Activated naive CD4-positive, alpha-beta T cell treated with Interleukin-2 at 50 U/mL for 16 hours (primary cell): ENCODE measurements at regions not wholly inside any gene's neighbourhood (a gene's known extent, or its start where the extent isn't known, plus 50 kb on each side); places are given as distances from the start of the nearest gene placed in this dataset.
A peak's percentile ranks its signal among the peaks of the same experiment; 100 is the strongest.
"Not testable (repeated sequence)": the region's sequence is repeated elsewhere in the genome, so short reads cannot be mapped to it uniquely, and the experiment has no call there.

Experiments
- DNase-seq: peaks from one replicate; pipeline ENCODE4 v3.0.0-alpha.2; 2020

- no peak for DNase-seq
Measured at GRCh38 chr20:4635781-4636180, 50.5 kb upstream of the PRNP start.

- no peak for DNase-seq
Measured at GRCh38 chr20:4635342-4635741, 50.9 kb upstream of the PRNP start.

GRCh38 chr20:4633780-4634179, 52.5 kb upstream of the PRNP start:
- no peak for DNase-seq

- no peak for DNase-seq
Measured at GRCh38 chr20:4633379-4633778, 52.9 kb upstream of the PRNP start.

- DNase-seq = no peak
Measured at GRCh38 chr20:4632876-4633275, 53.4 kb upstream of the PRNP start.

GRCh38 chr20:4626228-4626627, 60.0 kb upstream of the PRNP start:
- no peak for DNase-seq

- no peak for DNase-seq
Measured at GRCh38 chr20:4625687-4626086, 60.6 kb upstream of the PRNP start.

- not testable (repeated sequence) for DNase-seq
Measured at GRCh38 chr20:4624675-4625336, 61.5 kb upstream of the PRNP start.

GRCh38 chr20:4619144-4619543, 67.1 kb upstream of the PRNP start:
- not testable (repeated sequence) for DNase-seq

GRCh38 chr20:4617484-4617883, 68.8 kb upstream of the PRNP start:
- no peak for DNase-seq

- DNase-seq = no peak
Measured at GRCh38 chr20:4617019-4617418, 69.2 kb upstream of the PRNP start.

- peak; percentile 73 for DNase-seq
Measured at GRCh38 chr20:4613718-4614620, 72.3 kb upstream of the PRNP start.

- DNase-seq = no peak
Measured at GRCh38 chr20:4613184-4613583, 73.1 kb upstream of the PRNP start.

GRCh38 chr20:4610871-4611270, 75.4 kb upstream of the PRNP start:
- DNase-seq = no peak

- no peak for DNase-seq
Measured at GRCh38 chr20:4609511-4609910, 76.7 kb upstream of the PRNP start.

- no peak for DNase-seq
Measured at GRCh38 chr20:4608861-4609260, 77.4 kb upstream of the PRNP start.

- peak; percentile 57 for DNase-seq
Measured at GRCh38 chr20:4607287-4607713, 79.0 kb upstream of the PRNP start.

GRCh38 chr20:4606051-4606450, 80.2 kb upstream of the PRNP start:
- no peak for DNase-seq

GRCh38 chr20:4605166-4605565, 81.1 kb upstream of the PRNP start:
- no peak for DNase-seq

- no peak for DNase-seq
Measured at GRCh38 chr20:4604580-4604979, 81.7 kb upstream of the PRNP start.

GRCh38 chr20:4603724-4604123, 82.5 kb upstream of the PRNP start:
- DNase-seq = no peak

GRCh38 chr20:4602297-4602631, 84.0 kb upstream of the PRNP start:
- DNase-seq = no peak

- DNase-seq = no peak
Measured at GRCh38 chr20:4601630-4602296, 84.5 kb upstream of the PRNP start.
